Mammary epithelial cell (primary cell): ENCODE measurements at regions not wholly inside any gene's neighbourhood (a gene's known extent, or its start where the extent isn't known, plus 50 kb on each side); places are given as distances from the start of the nearest gene placed in this dataset.

Experiments used
- CTCF ChIP-seq, 2 donors: IDR thresholded peaks in 1 of 2; conservative IDR thresholded peaks in 1 of 2; 2 replicates each; pipeline ENCODE4 v1.5.1; 2011 to 2012; ENCODE audit warnings: inconsistent platforms in 2 of 2, low read length in 2 of 2, mild to moderate bottlenecking in 2 of 2, control low read depth in 1 of 2, low read depth in 1 of 2; ENCODE audit not compliant: insufficient read depth in 1 of 2; ENCODE audit errors: extremely low read depth in 1 of 2
- EZH2 ChIP-seq: IDR thresholded peaks from 2 replicates; pipeline ENCODE4 v1.6.1; 2012; ENCODE audit warnings: low read length, inconsistent platforms, borderline replicate concordance

DNA sequence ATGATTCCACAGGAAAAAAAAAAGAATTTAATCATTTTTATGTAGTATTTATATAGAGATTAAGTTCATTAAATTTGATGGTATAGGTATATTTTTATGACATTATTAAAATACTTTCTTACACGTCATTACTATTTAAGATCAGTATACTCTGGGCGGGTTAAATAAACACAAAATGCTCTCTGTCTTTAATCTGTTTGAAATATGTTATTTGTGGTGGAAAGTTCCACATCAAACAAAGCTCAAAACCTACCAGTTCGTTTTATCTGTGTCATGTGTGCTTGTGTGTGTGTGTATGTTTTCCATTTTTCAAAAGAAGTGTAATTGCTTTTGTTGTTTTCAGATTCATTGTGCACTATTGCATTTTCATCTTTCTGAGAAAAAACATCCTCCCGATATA is 488.5 kb downstream of the ANKRD7 start:
- TF ChIP-seq EZH2 (no peak), CTCF (conservative IDR thresholded peaks at IDR 0.05 in 1 of 2, IDR thresholded peaks at IDR 0.05 in 1 of 2; ENCODE audit: extremely low read depth in 1 of 2, insufficient read depth in 1 of 2, low read depth in 1 of 2, low read length in 2 of 2) (no peak)
